ENCODE measurements at regions not wholly inside any gene's neighbourhood (a gene's known extent, or its start where the extent isn't known, plus 50 kb on each side); places are given as distances from the start of the nearest gene placed in this dataset.

DNA sequence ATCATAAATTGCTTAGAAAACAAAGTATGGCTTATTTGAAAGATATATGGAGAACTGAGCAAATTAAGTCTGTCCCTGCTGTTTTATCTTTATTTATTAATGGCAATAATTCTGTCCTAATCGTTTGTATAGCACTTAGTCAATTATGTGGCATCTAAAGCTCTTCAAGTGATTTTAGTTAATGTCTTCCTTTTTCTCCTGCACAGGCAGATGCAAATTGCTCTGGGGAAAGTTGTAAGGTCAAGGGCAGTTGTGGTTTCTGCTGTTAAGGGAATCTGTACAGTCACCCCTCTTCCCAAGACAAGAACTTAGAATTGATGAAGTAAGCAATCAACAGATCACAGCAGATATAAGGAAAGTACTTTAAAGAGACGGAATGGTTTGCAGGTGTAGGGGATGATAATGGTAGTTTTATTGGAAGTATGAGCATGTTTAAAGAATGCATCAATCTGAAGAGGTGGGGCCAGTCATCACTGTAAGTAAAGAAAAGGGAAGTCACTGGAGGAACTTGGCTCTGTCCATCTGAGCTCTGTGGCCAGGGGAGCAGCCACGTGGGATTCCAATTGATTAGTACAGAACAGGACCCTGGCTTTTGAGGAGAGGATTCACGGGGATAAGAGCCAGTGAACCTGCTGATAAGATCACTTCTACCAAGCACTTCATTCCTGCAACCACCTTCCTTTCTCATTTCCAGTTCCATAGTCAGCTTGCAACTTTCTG, 116.0 kb upstream of the KCNJ6 start:
- ChIA-PET CTCF (no interaction called here), POLR2A (no interaction called here)
- TF ChIP-seq FOXM1 (IDR thresholded peaks at IDR 0.05; ENCODE audit: borderline replicate concordance) (no peak), L3MBTL2 (conservative IDR thresholded peaks at IDR 0.05) (no peak), BHLHE40 (IDR thresholded peaks at IDR 0.05; ENCODE audit: borderline replicate concordance) (no peak)
- no peak for DNase-seq (ENCODE audit: extremely low spot score)

DNA sequence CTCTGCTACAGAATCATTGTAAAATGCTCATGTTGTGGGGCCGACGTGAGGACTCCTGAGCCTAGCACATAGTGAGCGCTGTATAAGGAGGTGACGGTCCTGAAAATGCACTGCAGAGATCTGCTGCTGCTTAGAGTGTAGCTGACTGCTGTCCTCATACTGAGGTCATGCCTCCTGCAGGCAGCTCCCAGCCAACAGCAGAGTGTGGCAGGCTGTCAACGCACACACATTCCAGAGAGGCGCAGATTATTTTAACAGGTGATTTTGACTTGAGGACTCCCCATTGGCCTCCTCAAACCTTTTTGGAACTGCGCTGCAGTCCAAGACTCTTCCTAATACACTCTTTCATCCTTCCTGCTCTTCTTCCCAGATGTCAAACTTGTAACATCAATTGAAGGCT, 119.8 kb upstream of the KCNJ6 start:
- DNase-seq (ENCODE audit: extremely low spot score), result no peak
- POLR2A ChIA-PET, result no interaction called here
- CTCF ChIA-PET, result no interaction called here
- no peak for TF ChIP-seq SUZ12 (IDR thresholded peaks at IDR 0.05)
- no peak for TF ChIP-seq ARNT (IDR thresholded peaks at IDR 0.05)
- TF ChIP-seq FOXM1 (IDR thresholded peaks at IDR 0.05; ENCODE audit: borderline replicate concordance), result no peak
- TF ChIP-seq ZNF384 (IDR thresholded peaks at IDR 0.05), result no peak
- no peak for TF ChIP-seq CTBP1 (IDR thresholded peaks at IDR 0.05; ENCODE audit: borderline replicate concordance)
- TF ChIP-seq FOXA1 (IDR thresholded peaks at IDR 0.05), result no peak
- no peak for TF ChIP-seq TARDBP (IDR thresholded peaks at IDR 0.05)
- no peak for TF ChIP-seq ELF4 (IDR thresholded peaks at IDR 0.05)
- TF ChIP-seq LEF1 (IDR thresholded peaks at IDR 0.05; ENCODE audit: borderline replicate concordance), result no peak
- TF ChIP-seq HDGF (IDR thresholded peaks at IDR 0.05; ENCODE audit: borderline replicate concordance), result no peak
- TF ChIP-seq, protein P1, sequence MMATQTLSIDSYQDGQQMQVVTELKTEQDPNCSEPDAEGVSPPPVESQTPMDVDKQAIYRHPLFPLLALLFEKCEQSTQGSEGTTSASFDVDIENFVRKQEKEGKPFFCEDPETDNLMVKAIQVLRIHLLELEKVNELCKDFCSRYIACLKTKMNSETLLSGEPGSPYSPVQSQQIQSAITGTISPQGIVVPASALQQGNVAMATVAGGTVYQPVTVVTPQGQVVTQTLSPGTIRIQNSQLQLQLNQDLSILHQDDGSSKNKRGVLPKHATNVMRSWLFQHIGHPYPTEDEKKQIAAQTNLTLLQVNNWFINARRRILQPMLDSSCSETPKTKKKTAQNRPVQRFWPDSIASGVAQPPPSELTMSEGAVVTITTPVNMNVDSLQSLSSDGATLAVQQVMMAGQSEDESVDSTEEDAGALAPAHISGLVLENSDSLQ (IDR thresholded peaks at IDR 0.05), result no peak
- TF ChIP-seq SP1 (IDR thresholded peaks at IDR 0.05), result no peak
- TF ChIP-seq L3MBTL2 (conservative IDR thresholded peaks at IDR 0.05), result no peak
- no peak for TF ChIP-seq FOXK2 (IDR thresholded peaks at IDR 0.05)
- no peak for TF ChIP-seq NFRKB (IDR thresholded peaks at IDR 0.05)
- no peak for TF ChIP-seq BHLHE40 (IDR thresholded peaks at IDR 0.05; ENCODE audit: borderline replicate concordance)

DNA sequence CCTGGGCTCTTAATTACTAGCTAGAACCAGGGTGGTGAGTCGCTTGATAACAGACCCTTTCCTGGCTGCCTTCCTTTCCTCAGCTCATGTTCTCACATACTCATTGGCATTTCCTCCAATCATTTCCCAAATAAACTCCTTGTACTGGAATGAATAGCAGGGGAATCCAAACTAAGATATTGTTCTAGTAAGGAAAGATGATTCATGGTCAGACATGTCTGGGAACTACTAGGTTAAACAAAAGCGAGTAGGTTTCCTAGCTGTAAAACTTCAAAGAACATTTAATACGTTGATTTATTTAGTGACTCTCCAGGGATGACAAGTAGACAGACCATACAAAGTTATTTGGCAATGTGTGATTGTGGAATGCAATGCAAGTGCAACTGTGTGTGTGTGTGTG, 121.2 kb upstream of the KCNJ6 start:
- CTCF ChIA-PET, result no interaction called here
- POLR2A ChIA-PET, result no interaction called here
- no peak for DNase-seq (ENCODE audit: extremely low spot score)
- TF ChIP-seq LEF1 (IDR thresholded peaks at IDR 0.05; ENCODE audit: borderline replicate concordance) (no peak), NFRKB (IDR thresholded peaks at IDR 0.05) (no peak), SUZ12 (IDR thresholded peaks at IDR 0.05) (no peak), BHLHE40 (IDR thresholded peaks at IDR 0.05; ENCODE audit: borderline replicate concordance) (no peak), CTBP1 (IDR thresholded peaks at IDR 0.05; ENCODE audit: borderline replicate concordance) (no peak), ARNT (IDR thresholded peaks at IDR 0.05) (no peak), FOXA1 (IDR thresholded peaks at IDR 0.05) (no peak), SP1 (IDR thresholded peaks at IDR 0.05) (no peak), TARDBP (IDR thresholded peaks at IDR 0.05) (no peak), FOXM1 (IDR thresholded peaks at IDR 0.05; ENCODE audit: borderline replicate concordance) (no peak)
- TF ChIP-seq, protein P1 (IDR thresholded peaks at IDR 0.05), result no peak

DNA sequence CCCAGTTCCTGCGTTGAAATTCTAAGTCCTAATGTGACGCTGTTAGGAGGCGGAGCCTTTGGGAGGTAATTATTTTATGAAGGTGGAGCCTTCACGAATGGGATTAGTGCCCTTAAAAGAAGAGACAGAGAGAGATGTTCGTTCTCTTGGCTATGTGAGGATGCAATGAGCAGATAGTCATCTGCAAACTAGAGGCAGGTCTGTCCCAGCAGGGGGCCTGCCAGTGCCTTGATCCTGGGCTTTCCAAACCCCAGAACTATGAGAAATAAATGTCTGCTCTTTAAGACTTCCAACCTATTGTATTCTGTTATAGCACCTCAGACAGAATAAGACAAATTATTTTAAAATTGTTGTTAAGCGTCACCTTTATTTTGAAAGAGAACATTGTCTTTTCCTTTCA, 123.1 kb upstream of the KCNJ6 start:
- DNase-seq (ENCODE audit: extremely low spot score), result no peak
- TF ChIP-seq HDGF (IDR thresholded peaks at IDR 0.05; ENCODE audit: borderline replicate concordance), result no peak
- TF ChIP-seq LEF1 (IDR thresholded peaks at IDR 0.05; ENCODE audit: borderline replicate concordance), result no peak
- TF ChIP-seq TARDBP (IDR thresholded peaks at IDR 0.05), result no peak
- TF ChIP-seq, protein P1 (IDR thresholded peaks at IDR 0.05), result no peak
- TF ChIP-seq SP1 (IDR thresholded peaks at IDR 0.05), result no peak
- no peak for TF ChIP-seq SUZ12 (IDR thresholded peaks at IDR 0.05)
- TF ChIP-seq L3MBTL2 (conservative IDR thresholded peaks at IDR 0.05), result no peak
- TF ChIP-seq FOXK2 (IDR thresholded peaks at IDR 0.05), result no peak
- no peak for TF ChIP-seq ARNT (IDR thresholded peaks at IDR 0.05)
- no peak for TF ChIP-seq ZNF384 (IDR thresholded peaks at IDR 0.05)
- no peak for TF ChIP-seq FOXA1 (IDR thresholded peaks at IDR 0.05)
- no peak for TF ChIP-seq CTBP1 (IDR thresholded peaks at IDR 0.05; ENCODE audit: borderline replicate concordance)
- TF ChIP-seq ELF4 (IDR thresholded peaks at IDR 0.05), result no peak
- no peak for TF ChIP-seq FOXM1 (IDR thresholded peaks at IDR 0.05; ENCODE audit: borderline replicate concordance)
- no peak for TF ChIP-seq NFRKB (IDR thresholded peaks at IDR 0.05)
- no peak for TF ChIP-seq BHLHE40 (IDR thresholded peaks at IDR 0.05; ENCODE audit: borderline replicate concordance)
- ChIA-PET POLR2A (no interaction called here), CTCF (no interaction called here)

DNA sequence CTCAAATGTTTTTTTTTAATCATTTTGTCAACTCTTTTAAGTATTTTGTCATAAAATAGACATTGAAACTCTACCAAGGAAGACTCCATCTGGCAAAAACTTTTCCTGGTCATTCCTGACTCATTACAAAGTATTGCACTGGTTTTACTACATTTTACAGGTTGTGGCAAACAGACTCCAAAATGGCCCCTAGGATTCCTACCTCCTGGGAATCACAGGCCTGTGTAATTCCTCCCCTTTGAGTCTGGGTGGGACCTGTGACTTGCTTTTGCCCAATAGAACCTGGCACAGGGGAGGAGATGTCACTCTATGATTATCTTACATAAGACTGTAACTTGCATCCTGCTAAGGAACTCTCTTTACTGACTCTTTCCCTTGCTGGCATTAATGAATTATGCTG, 123.6 kb upstream of the KCNJ6 start:
- POLR2A ChIA-PET, result no interaction called here
- TF ChIP-seq L3MBTL2 (conservative IDR thresholded peaks at IDR 0.05) (no peak), CTBP1 (IDR thresholded peaks at IDR 0.05; ENCODE audit: borderline replicate concordance) (no peak), SUZ12 (IDR thresholded peaks at IDR 0.05) (no peak), TARDBP (IDR thresholded peaks at IDR 0.05) (no peak), BHLHE40 (IDR thresholded peaks at IDR 0.05; ENCODE audit: borderline replicate concordance) (no peak), NFRKB (IDR thresholded peaks at IDR 0.05) (no peak), ELF4 (IDR thresholded peaks at IDR 0.05) (no peak), ZNF384 (IDR thresholded peaks at IDR 0.05) (no peak), LEF1 (IDR thresholded peaks at IDR 0.05; ENCODE audit: borderline replicate concordance) (no peak), ARNT (IDR thresholded peaks at IDR 0.05) (no peak), FOXM1 (IDR thresholded peaks at IDR 0.05; ENCODE audit: borderline replicate concordance) (no peak), FOXK2 (IDR thresholded peaks at IDR 0.05) (no peak), FOXA1 (IDR thresholded peaks at IDR 0.05) (no peak), SP1 (IDR thresholded peaks at IDR 0.05) (no peak), HDGF (IDR thresholded peaks at IDR 0.05; ENCODE audit: borderline replicate concordance) (no peak)
- TF ChIP-seq, protein P1 (IDR thresholded peaks at IDR 0.05), result no peak
- CTCF ChIA-PET, result no interaction called here
- DNase-seq (ENCODE audit: extremely low spot score), result no peak
